CD4-positive, alpha-beta T cell treated with Interleukin-2 at 100 ng/mL for 4 hours (primary cell): ENCODE measurements at regions not wholly inside any gene's neighbourhood (a gene's known extent, or its start where the extent isn't known, plus 50 kb on each side); places are given as distances from the start of the nearest gene placed in this dataset.

ENCODE experiments used
- DNase-seq: peaks from one replicate; pipeline ENCODE4 v3.0.0-alpha.2; 2020; ENCODE audit warnings: low spot score

GRCh38 chr3:168292296-168292695 is 196.6 kb upstream of the GOLIM4 start:
- DNase-seq = no peak

GRCh38 chr3:168289471-168290008 is 193.8 kb upstream of the GOLIM4 start:
- no peak for DNase-seq

- no peak for DNase-seq
Measured at GRCh38 chr3:168288511-168289401, 193.0 kb upstream of the GOLIM4 start.

- DNase-seq = no peak
Measured at GRCh38 chr3:168285506-168285905, 189.8 kb upstream of the GOLIM4 start.

- DNase-seq = no peak
Measured at GRCh38 chr3:168284728-168285127, 189.0 kb upstream of the GOLIM4 start.

- no peak for DNase-seq
Measured at GRCh38 chr3:168275662-168276061, 179.9 kb upstream of the GOLIM4 start.

GRCh38 chr3:168273917-168274316 is 178.2 kb upstream of the GOLIM4 start:
- no peak for DNase-seq

- DNase-seq = no peak
Measured at GRCh38 chr3:168273036-168273435, 177.3 kb upstream of the GOLIM4 start.

GRCh38 chr3:168272343-168272985 is 176.7 kb upstream of the GOLIM4 start:
- no peak for DNase-seq

- no peak for DNase-seq
Measured at GRCh38 chr3:168271932-168272331, 176.2 kb upstream of the GOLIM4 start.

GRCh38 chr3:168269001-168269400 is 173.3 kb upstream of the GOLIM4 start:
- no peak for DNase-seq

- DNase-seq = no peak
Measured at GRCh38 chr3:168267179-168267578, 171.5 kb upstream of the GOLIM4 start.

- DNase-seq = no peak
Measured at GRCh38 chr3:168266335-168266734, 170.6 kb upstream of the GOLIM4 start.

- DNase-seq = no peak
Measured at GRCh38 chr3:168262887-168263286, 167.2 kb upstream of the GOLIM4 start.

GRCh38 chr3:168260859-168261258 is 165.1 kb upstream of the GOLIM4 start:
- DNase-seq = no peak

GRCh38 chr3:168251371-168251770 is 155.6 kb upstream of the GOLIM4 start:
- DNase-seq = no peak

- DNase-seq = no peak
Measured at GRCh38 chr3:168250415-168250861, 154.7 kb upstream of the GOLIM4 start.

- DNase-seq = no peak
Measured at GRCh38 chr3:168249550-168250414, 154.1 kb upstream of the GOLIM4 start.

- no peak for DNase-seq
Measured at GRCh38 chr3:168249205-168249549, 153.5 kb upstream of the GOLIM4 start.

- no peak for DNase-seq
Measured at GRCh38 chr3:168248383-168249204, 152.9 kb upstream of the GOLIM4 start.

- no peak for DNase-seq
Measured at GRCh38 chr3:168241156-168241555, 145.4 kb upstream of the GOLIM4 start.
